ENCODE measurements at regions not wholly inside any gene's neighbourhood (a gene's known extent, or its start where the extent isn't known, plus 50 kb on each side); places are given as distances from the start of the nearest gene placed in this dataset.

GRCh38 chr5:173527671-173528070 lies 88.8 kb downstream of the BOD1 start:
- no peak for DNase-seq

GRCh38 chr5:173524136-173524535 lies 92.3 kb downstream of the BOD1 start:
- no peak for DNase-seq

GRCh38 chr5:173523388-173523787 lies 93.1 kb downstream of the BOD1 start:
- DNase-seq, result no peak

- no peak for DNase-seq
Measured at GRCh38 chr5:173522518-173522917, 93.9 kb downstream of the BOD1 start.

GRCh38 chr5:173518856-173519255 lies 97.6 kb downstream of the BOD1 start:
- DNase-seq, result no peak

- DNase-seq, result no peak
Measured at GRCh38 chr5:173517648-173518047, 98.8 kb downstream of the BOD1 start.

- DNase-seq, result no peak
Measured at GRCh38 chr5:173515526-173515925, 100.9 kb downstream of the BOD1 start.

GRCh38 chr5:173514661-173515060 lies 101.8 kb downstream of the BOD1 start:
- DNase-seq, result no peak

- no peak for DNase-seq
Measured at GRCh38 chr5:173513521-173513991, 102.9 kb downstream of the BOD1 start.

GRCh38 chr5:173512637-173513435 lies 103.6 kb downstream of the BOD1 start:
- DNase-seq, result no peak

- no peak for DNase-seq
Measured at GRCh38 chr5:173509060-173509459, 107.4 kb downstream of the BOD1 start.

GRCh38 chr5:173507171-173507570 lies 109.3 kb downstream of the BOD1 start:
- DNase-seq, result no peak

- DNase-seq, result no peak
Measured at GRCh38 chr5:173505634-173506033, 110.8 kb downstream of the BOD1 start.

GRCh38 chr5:173501922-173502321 lies 114.5 kb downstream of the BOD1 start:
- DNase-seq, result no peak

- DNase-seq, result no peak
Measured at GRCh38 chr5:173501271-173501670, 115.2 kb downstream of the BOD1 start.

- no peak for DNase-seq
Measured at GRCh38 chr5:173500213-173500560, 116.3 kb downstream of the BOD1 start.

- DNase-seq, result no peak
Measured at GRCh38 chr5:173499471-173500212, 116.8 kb downstream of the BOD1 start.

GRCh38 chr5:173498739-173499470 lies 117.5 kb downstream of the BOD1 start:
- no peak for DNase-seq

GRCh38 chr5:173498286-173498685 lies 118.2 kb downstream of the BOD1 start:
- DNase-seq, result no peak

- no peak for DNase-seq
Measured at GRCh38 chr5:173497685-173498084, 118.8 kb downstream of the BOD1 start.

- DNase-seq, result no peak
Measured at GRCh38 chr5:173496883-173497255, 119.6 kb downstream of the BOD1 start.

GRCh38 chr5:173496129-173496882 lies 120.1 kb downstream of the BOD1 start:
- DNase-seq, result no peak

All from NCI-H748 treated with DMSO at 0.1 percent for 48 hours (cell line).